LHCN-M2 (cell line): ENCODE measurements at regions not wholly inside any gene's neighbourhood (a gene's known extent, or its start where the extent isn't known, plus 50 kb on each side); places are given as distances from the start of the nearest gene placed in this dataset.

Experiments used
- DNase-seq: peaks from one replicate; pipeline ENCODE4 v3.0.0-alpha.2; 2012; ENCODE audit warnings: low read depth

- DNase-seq: peak; percentile 8
Measured at GRCh38 chr2:212618636-212619035, 80.0 kb upstream of the ERBB4 start.

DNA sequence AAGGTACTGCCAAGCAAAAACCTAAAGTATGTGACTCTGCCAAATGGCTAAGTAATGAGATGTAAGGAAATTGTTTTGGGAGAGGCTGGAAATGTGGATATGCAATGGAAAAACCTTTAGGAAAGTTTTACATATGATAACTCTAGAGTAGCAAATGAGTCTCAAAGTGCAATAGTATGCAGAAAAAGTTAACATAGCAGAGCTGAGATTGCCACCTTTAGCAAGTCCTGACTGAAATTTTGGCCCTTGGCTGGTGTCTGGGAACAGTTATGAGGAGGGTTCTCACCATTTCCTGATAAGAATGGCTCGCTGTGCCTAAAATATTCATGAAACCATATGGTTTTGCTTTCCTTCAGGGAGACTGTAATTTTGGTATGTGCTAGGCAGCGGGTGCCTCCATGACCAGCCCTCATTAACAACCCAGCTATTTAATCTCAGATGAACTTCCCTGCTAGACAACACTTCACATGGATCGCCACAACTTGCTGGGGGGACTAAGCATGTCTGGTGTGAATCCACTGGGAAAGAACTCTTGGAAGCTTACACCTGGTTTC is 72.3 kb upstream of the ERBB4 start:
- no peak for DNase-seq

GRCh38 chr2:212609479-212609878 is 70.9 kb upstream of the ERBB4 start:
- no peak for DNase-seq

- no peak for DNase-seq
Measured at GRCh38 chr2:212607080-212607479, 68.5 kb upstream of the ERBB4 start.

DNA sequence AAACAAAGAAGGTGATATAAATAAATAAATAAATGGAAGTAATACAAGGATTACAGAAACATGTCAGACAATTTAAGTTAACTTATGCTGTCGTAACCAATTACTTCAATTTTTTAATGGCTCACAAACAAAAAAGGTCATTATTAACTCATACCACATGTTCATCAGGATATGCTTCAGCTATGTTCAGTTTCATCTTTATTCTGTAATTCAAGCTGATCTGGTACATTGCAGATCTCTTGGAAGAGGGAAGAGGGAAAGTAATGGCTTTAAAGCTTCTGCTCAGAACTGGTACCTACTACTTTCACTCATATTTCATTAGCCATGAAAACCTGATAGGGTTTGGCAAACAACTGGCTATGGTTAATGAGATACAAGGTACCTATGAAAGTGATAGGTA is 67.6 kb upstream of the ERBB4 start:
- no peak for DNase-seq

DNA sequence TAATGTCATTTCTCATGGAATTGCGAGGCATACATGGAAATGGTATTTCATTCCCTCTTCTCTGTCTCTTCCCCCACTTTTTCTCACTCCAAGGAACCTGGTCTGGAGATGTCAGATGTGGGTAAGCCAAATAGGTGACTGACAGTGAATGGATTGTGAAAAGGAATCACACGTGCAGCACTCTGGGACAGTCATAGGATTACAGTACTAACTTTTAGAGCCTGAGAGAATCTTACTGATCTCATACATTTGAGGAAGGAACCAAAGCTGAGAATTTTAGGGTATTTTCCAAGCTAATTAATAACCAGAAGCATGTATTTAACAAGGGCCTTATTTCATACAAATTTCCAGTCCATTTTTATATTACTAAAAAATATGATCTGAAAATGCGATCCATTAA is 58.1 kb upstream of the ERBB4 start:
- no peak for DNase-seq

GRCh38 chr2:212596276-212596675 is 57.7 kb upstream of the ERBB4 start:
- no peak for DNase-seq

GRCh38 chr2:212595036-212595654 is 56.5 kb upstream of the ERBB4 start:
- peak; percentile 27 for DNase-seq

- DNase-seq: no peak
Measured at GRCh38 chr2:212592695-212593094, 54.1 kb upstream of the ERBB4 start.
